T-helper 1 cell (primary cell): ENCODE measurements at regions not wholly inside any gene's neighbourhood (a gene's known extent, or its start where the extent isn't known, plus 50 kb on each side); places are given as distances from the start of the nearest gene placed in this dataset.

ENCODE experiments used
- DNase-seq, 5 donors: peaks; one replicate each; pipeline ENCODE4 v3.0.0-alpha.2; 2012 to 2020

GRCh38 chr2:158006961-158007719 lies 94.5 kb upstream of the UPP2 start:
- peak in 1 of 5 donors; percentile 26 for DNase-seq

GRCh38 chr2:158004126-158004764 lies 97.4 kb upstream of the UPP2 start:
- DNase-seq = no peak

GRCh38 chr2:158002079-158002478 lies 99.6 kb upstream of the UPP2 start:
- DNase-seq = no peak

GRCh38 chr2:157996799-157997198 lies 104.9 kb upstream of the UPP2 start:
- no peak for DNase-seq

- no peak for DNase-seq
Measured at GRCh38 chr2:157995117-157995516, 106.6 kb upstream of the UPP2 start.

- DNase-seq = no peak
Measured at GRCh38 chr2:157991932-157992331, 109.7 kb upstream of the UPP2 start.

GRCh38 chr2:157990173-157990572 lies 111.5 kb upstream of the UPP2 start:
- no peak for DNase-seq

- no peak for DNase-seq
Measured at GRCh38 chr2:157989227-157989626, 112.4 kb upstream of the UPP2 start.

- DNase-seq = no peak
Measured at GRCh38 chr2:157986761-157987160, 110.6 kb upstream of the ACVR1 start.

- no peak for DNase-seq
Measured at GRCh38 chr2:157984866-157985265, 108.7 kb upstream of the ACVR1 start.

GRCh38 chr2:157980020-157980419 lies 103.9 kb upstream of the ACVR1 start:
- DNase-seq = no peak

- DNase-seq = no peak
Measured at GRCh38 chr2:157971702-157972101, 95.6 kb upstream of the ACVR1 start.

- no peak for DNase-seq
Measured at GRCh38 chr2:157967856-157968255, 91.7 kb upstream of the ACVR1 start.

GRCh38 chr2:157959249-157959648 lies 83.1 kb upstream of the ACVR1 start:
- no peak for DNase-seq

- DNase-seq = no peak
Measured at GRCh38 chr2:157957596-157957995, 81.5 kb upstream of the ACVR1 start.

- no peak for DNase-seq
Measured at GRCh38 chr2:157952558-157952957, 76.4 kb upstream of the ACVR1 start.

GRCh38 chr2:157948856-157949255 lies 72.7 kb upstream of the ACVR1 start:
- DNase-seq = no peak

GRCh38 chr2:157946919-157947557 lies 70.9 kb upstream of the ACVR1 start:
- DNase-seq = no peak

- no peak for DNase-seq
Measured at GRCh38 chr2:157940024-157940423, 63.9 kb upstream of the ACVR1 start.

GRCh38 chr2:157938556-157938955 lies 62.4 kb upstream of the ACVR1 start:
- no peak for DNase-seq

GRCh38 chr2:157936406-157936805 lies 60.3 kb upstream of the ACVR1 start:
- no peak for DNase-seq

- no peak for DNase-seq
Measured at GRCh38 chr2:157935378-157935906, 59.3 kb upstream of the ACVR1 start.

GRCh38 chr2:157934684-157935377 lies 58.7 kb upstream of the ACVR1 start:
- DNase-seq = no peak
